KMS-11 (cell line): ENCODE measurements at regions not wholly inside any gene's neighbourhood (a gene's known extent, or its start where the extent isn't known, plus 50 kb on each side); places are given as distances from the start of the nearest gene placed in this dataset.

Experiments used
- H2AFZ ChIP-seq: fragments of 200-600 bp; sonication (generic); 2 replicates; pipeline ENCODE4 v1.6.1; 2016; ENCODE audit warnings: antibody characterized with exemption, mixed run types, low read depth
- H3K27ac ChIP-seq: fragments of 200-600 bp; sonication (generic); 2 replicates; pipeline ENCODE4 v1.6.1; 2016; ENCODE audit warnings: mild to moderate bottlenecking, mixed run types
- H3K27me3 ChIP-seq: fragments of 200-600 bp; sonication (generic); 2 replicates; pipeline ENCODE4 v1.6.1; 2017; ENCODE audit warnings: mild to moderate bottlenecking, low read depth, mixed run types, moderate library complexity; ENCODE audit not compliant: insufficient read depth
- H3K36me3 ChIP-seq: fragments of 200-600 bp; sonication (generic); 2 replicates; pipeline ENCODE4 v1.6.1; 2017; ENCODE audit warnings: mild to moderate bottlenecking, mixed run types; ENCODE audit not compliant: insufficient read depth
- H3K4me1 ChIP-seq: fragments of 200-600 bp; sonication (generic); 2 replicates; pipeline ENCODE4 v1.6.1; 2016; ENCODE audit warnings: mild to moderate bottlenecking, low read depth, mixed run types; ENCODE audit not compliant: poor library complexity, severe bottlenecking
- H3K4me2 ChIP-seq: fragments of 200-600 bp; sonication (generic); 2 replicates; pipeline ENCODE4 v1.7.0; 2016; ENCODE audit warnings: mild to moderate bottlenecking, mixed run types
- H3K4me3 ChIP-seq: fragments of 200-600 bp; sonication (generic); IDR thresholded peaks from 2 replicates; pipeline ENCODE4 v1.6.1; 2017; ENCODE audit warnings: low read depth, low read length, mixed read lengths; ENCODE audit not compliant: insufficient read depth
- H3K79me2 ChIP-seq: fragments of 200-600 bp; sonication (generic); 2 replicates; pipeline ENCODE4 v1.6.1; 2016; ENCODE audit warnings: low read depth, mixed run types; ENCODE audit not compliant: insufficient read depth
- H3K9ac ChIP-seq: fragments of 200-600 bp; sonication (generic); 2 replicates; pipeline ENCODE4 v1.6.1; 2016; ENCODE audit warnings: mild to moderate bottlenecking, mixed run types
- H4K20me1 ChIP-seq: fragments of 200-600 bp; sonication (generic); 2 replicates; pipeline ENCODE4 v1.6.1; 2016; ENCODE audit warnings: mild to moderate bottlenecking, mixed run types; ENCODE audit not compliant: insufficient read depth
- CTCF ChIP-seq: fragments of 200-600 bp; sonication (generic); conservative IDR thresholded peaks from 2 replicates; pipeline ENCODE4 v1.6.1; 2017; ENCODE audit warnings: low read depth, mild to moderate bottlenecking, antibody characterized with exemption, low read length, moderate library complexity, mixed read lengths

- Histone ChIP-seq H3K79me2 (no peaks in the 10 kb centered on the region), H3K9ac (no peak overlapping the region), H3K4me3 (no peak overlapping the region), H3K4me2 (no peak overlapping the region), H2AFZ (no peak overlapping the region), H3K27ac (no peak overlapping the region), H3K4me1 (no peaks in the 10 kb centered on the region), H4K20me1 (no peaks in the 10 kb centered on the region), H3K36me3 (no peaks in the 10 kb centered on the region), H3K27me3 (no peaks in the 10 kb centered on the region)
- TF ChIP-seq CTCF: no peak
Measured at GRCh38 chr3:180183346-180183745, 146.6 kb upstream of the PEX5L start.

- H3K9ac ChIP-seq: no peak overlapping the region
- no peak overlapping the region for H3K4me2 ChIP-seq
- no peaks in the 10 kb centered on the region for H3K36me3 ChIP-seq
- H2AFZ ChIP-seq: no peak overlapping the region
- H3K27ac ChIP-seq: no peak overlapping the region
- H3K4me3 ChIP-seq: no peak overlapping the region
- H3K27me3 ChIP-seq: no peaks in the 10 kb centered on the region
- no peaks in the 10 kb centered on the region for H3K79me2 ChIP-seq
- TF ChIP-seq CTCF: no peak
- no peaks in the 10 kb centered on the region for H3K4me1 ChIP-seq
- H4K20me1 ChIP-seq: no peaks in the 10 kb centered on the region
Measured at GRCh38 chr3:180184816-180185215, 148.1 kb upstream of the PEX5L start.

GRCh38 chr3:180185650-180186049, 148.9 kb upstream of the PEX5L start:
- Histone ChIP-seq H3K4me1 (no peaks in the 10 kb centered on the region), H2AFZ (no peak overlapping the region), H3K27me3 (no peaks in the 10 kb centered on the region), H3K9ac (no peak overlapping the region), H3K79me2 (no peaks in the 10 kb centered on the region), H4K20me1 (no peaks in the 10 kb centered on the region), H3K4me2 (no peak overlapping the region), H3K36me3 (no peaks in the 10 kb centered on the region), H3K4me3 (no peak overlapping the region), H3K27ac (no peak overlapping the region)
- no peak for TF ChIP-seq CTCF

DNA sequence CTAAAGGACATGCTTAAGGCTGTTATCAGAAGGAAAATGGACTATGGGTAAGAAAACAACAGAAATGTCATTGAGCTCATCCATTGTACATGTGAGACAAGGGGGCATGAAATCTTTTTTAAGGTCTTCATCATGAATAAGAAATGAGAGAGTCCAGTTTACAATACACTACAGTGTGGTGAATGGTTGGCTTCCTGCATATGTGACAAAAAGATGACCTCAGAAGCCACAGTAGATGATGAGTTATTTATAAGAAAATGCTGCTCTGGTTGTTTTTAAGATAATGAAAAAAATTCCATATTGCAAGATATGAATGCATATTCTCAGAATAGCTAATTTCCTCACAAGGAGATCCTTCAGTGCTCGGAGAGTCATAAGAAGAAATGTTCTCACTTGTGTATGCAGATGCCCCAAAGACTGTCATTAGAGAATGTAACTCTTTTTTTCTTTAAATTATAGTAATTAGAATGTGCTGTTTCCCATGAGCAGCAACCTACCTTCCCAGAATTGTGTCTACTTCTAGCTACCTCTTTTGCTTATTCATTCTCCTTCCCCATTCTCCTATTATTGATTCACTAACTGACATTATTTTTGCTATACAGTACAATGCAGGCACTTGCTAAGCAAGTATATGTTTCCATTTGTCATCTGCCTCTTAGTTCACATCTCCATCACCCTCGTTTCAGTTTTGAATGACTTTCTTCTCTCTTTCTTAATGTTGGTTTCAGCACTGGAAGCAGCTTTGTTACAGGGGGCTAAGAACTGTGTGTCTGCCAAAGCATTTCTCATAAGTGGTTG, 152.0 kb upstream of the PEX5L start:
- TF ChIP-seq CTCF: no peak
- H2AFZ ChIP-seq: no peak overlapping the region
- no peak overlapping the region for H3K4me3 ChIP-seq
- no peaks in the 10 kb centered on the region for H3K36me3 ChIP-seq
- H3K9ac ChIP-seq: no peak overlapping the region
- H3K4me2 ChIP-seq: no peak overlapping the region
- H3K4me1 ChIP-seq: no peaks in the 10 kb centered on the region
- no peaks in the 10 kb centered on the region for H3K79me2 ChIP-seq
- no peaks in the 10 kb centered on the region for H3K27me3 ChIP-seq
- H4K20me1 ChIP-seq: no peaks in the 10 kb centered on the region
- H3K27ac ChIP-seq: no peak overlapping the region
